HG03097 (cell line): ENCODE measurements at regions not wholly inside any gene's neighbourhood (a gene's known extent, or its start where the extent isn't known, plus 50 kb on each side); places are given as distances from the start of the nearest gene placed in this dataset.
A peak's percentile ranks its signal among the peaks of the same experiment; 100 is the strongest.

Experiments
- ATAC-seq: cut with Tn5 transposase; IDR thresholded peaks from one replicate; pipeline ENCODE4 v1.9.1; 2021; ENCODE audit not compliant: unreplicated experiment, low FRiP score

DNA sequence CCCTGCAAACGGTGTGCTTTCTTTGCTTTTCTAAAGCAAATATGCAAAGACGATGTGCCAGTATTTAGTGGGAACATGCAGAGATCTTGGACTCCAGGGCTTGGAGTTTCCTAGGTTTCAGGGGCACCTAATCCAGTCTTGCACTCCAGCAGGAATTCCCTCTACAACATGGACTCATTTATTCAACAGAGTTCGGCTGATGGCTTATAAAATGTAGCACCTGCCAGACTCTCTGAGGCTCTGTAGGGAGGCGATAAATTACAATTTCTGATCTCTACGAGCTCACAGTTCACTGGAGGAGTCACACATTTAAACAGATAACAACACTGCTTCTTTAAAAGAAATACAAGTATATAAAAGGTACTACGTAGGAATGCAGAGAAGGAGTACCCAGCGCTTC is 143.7 kb downstream of the FGF9 start:
- ATAC-seq: no peak

DNA sequence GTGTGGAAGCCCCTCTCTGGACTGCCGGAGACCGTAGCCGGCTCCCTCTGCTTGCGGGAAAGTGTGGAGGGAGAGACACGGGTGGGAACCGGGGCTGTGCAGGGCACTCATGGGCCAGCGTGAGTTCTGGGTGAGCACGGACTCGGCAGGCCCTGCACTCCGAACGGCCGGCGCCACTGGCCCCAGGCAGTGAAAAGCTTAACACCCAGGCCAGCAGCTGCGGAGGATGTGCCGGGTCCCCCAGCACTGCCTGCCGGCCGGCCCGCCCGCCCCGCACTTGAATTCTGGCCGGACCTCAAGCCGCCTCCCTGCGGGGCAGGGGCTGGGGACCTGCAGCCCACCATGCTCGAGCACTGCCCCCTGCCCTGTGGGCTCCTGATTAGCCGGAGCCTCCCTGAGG is 147.0 kb downstream of the FGF9 start:
- no peak for ATAC-seq

DNA sequence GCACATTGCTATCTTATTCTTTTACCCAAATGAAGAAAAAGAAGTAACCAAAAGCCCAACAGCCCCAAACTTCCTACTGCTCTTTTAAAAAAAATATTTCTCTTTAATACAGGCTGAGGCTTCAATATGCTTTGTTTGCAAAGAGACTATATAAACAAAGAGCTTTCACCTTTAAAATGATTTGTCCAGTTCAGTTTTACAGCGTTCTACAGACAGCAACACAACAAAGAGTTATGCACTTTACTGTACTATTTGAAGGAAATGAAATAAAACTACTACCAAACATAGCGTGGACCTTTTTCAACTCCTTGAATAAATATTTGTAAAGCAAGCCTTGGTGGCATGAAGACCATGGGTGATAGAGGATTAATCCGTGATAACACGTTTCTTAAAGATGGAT is 151.2 kb downstream of the FGF9 start:
- ATAC-seq: no peak

DNA sequence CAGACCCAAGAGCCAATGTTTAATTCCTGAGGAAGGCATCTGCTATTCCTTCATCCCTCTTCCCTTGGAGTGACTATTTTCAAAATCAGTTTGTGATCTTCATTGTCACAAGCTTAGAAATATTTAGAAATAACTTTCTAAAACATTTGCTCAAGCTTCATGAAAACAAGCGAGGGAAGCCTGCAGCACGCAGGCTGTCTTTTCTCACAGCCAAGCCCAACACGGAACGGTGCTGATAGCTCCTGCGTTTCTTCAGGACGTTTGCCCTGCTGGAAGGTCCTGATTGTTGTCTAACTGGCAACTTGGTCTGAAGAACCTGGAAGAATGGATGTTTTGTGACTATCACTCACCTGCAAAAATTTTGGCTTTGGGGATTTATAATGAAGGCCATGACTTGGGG is 152.5 kb downstream of the FGF9 start:
- no peak for ATAC-seq

DNA sequence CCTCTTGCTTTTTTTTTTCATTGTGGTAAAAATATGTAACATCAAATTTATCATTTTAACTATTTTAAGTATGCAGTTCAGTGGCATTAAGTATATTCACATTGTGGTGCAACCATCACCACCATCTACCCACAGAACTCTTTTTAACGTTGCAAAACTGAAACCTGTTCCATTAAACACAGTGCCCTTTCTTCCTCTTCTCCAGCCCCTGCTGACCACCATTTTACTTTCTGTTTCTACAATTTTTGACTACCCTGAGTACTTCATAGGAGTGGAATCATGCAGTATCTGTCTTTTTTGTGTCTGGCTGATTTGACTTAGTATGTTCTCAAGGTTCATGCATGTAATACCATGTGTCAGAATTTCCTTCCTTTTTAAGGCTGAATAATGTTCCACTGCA is 153.1 kb downstream of the FGF9 start:
- ATAC-seq: peak; percentile 81

DNA sequence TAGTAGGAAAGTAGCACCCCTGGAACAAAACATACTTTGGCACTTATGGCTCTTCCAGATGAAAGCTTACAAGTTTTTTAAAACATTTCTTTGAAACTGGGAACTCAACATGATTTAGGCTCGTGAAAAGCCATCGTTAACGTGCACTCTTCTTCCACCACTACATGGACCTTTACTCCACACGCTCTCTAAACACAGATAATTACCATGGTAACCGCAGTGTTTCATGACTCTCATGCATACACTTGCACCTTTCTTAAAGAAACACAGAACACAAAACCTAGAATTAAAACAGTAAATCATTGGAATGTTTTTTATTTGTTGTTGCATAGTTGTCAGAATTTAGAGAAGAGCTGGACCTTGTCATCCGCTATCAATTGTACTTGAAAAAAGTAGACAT is 154.3 kb downstream of the FGF9 start:
- no peak for ATAC-seq

DNA sequence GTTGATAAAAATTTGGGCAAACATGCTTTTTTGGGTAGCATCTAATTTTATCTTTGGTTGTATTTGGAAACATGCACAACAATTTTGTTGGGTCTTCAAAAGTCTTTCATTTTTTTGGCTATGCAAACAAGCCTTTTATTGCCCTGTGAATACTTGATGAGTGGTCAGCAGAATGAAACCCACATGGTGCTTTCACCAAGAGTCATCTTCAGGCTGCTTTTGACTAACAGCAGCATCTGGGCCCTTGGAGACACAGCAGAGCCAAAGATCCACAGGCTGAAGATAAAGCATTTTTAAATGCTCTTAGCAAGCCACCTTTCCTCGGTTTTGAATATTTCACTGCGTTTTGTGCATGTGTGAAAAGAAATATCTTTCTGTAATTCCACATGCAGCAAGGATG is 154.9 kb downstream of the FGF9 start:
- ATAC-seq: no peak

DNA sequence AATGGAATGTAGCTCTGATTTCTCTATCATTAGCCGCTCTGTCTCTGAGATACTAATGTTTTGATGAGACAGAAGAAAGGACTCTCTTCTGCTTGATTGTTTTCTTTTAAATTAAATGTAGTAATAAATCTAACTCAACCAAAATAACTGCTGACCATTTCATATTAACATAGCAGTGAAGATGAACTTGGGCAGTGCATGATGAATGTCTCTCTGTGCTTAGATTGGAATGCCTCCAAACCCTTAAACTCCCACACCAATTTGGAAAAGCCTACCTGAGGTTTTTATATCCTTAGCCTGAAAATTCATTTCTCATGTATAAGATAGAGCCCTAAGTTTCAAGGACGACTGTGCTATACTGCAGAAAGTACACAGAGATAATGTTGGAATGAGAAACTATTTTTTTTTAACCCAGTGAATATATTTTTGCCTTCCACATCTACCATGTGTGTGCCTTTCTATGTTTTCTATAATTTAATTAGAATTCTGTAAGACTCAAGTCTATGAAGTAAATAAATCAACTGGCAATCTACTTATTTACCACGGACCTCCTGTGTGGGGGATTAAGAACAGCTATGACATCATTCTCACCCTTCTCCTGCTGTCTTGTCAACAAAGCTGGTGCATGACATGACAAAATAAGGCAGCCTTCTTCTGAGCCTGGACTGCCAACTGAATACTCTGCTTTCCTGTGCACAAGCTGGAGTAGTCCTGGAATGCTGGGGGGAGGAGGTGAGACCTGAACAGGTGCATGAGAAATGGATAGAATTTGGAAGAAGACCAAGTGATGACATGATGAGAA is 155.5 kb downstream of the FGF9 start:
- no peak for ATAC-seq

DNA sequence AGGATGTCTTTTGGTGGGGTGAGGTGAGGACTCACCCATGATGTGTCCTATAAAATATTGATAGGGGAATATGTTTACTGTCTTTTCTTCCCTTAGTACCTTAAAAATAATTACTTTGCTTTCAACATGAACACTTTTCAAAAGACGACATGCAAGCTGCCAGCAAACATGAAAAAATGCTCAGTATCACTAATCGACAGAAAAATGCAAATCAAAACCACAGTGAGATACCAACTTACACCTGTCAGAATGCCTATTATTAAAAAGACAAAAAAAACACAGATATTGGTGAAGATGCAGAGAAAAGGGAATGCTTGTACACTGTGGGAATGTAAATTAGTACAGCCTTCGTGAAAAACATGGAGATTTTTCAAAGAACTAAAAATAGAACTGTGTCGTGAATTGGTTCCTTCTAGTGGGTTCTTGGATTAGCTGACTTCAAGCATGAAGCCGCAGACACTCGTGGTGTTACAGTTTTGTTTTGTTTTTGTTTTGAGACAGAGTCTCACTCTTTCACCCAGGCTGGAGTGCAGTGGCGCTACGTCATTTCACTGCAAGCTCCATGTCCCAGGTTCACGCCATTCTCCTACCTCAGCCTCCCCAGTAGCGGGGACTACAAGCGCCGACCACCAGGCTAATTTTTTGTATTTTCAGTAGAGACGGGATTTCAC is 160.9 kb downstream of the FGF9 start:
- no peak for ATAC-seq

DNA sequence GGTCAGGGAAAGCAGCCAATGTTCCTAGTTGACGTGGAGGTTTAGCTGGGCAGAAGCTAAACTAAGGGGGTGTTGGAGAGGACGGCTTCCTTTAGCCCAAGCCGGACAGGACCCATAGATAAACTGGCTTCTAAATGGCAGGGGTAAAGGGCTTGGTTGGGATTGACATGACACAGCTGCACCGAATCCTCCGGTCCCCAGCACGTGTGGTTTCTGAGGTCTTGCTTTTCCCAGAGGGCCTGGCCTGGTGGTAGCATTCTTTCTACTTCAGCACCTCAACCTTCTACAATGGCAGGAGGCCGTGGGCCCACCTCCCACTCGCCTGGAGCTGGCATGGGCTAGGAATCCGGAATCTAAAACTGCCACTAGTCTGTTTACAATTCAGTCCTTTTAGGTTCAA is 163.0 kb downstream of the FGF9 start:
- ATAC-seq: no peak

DNA sequence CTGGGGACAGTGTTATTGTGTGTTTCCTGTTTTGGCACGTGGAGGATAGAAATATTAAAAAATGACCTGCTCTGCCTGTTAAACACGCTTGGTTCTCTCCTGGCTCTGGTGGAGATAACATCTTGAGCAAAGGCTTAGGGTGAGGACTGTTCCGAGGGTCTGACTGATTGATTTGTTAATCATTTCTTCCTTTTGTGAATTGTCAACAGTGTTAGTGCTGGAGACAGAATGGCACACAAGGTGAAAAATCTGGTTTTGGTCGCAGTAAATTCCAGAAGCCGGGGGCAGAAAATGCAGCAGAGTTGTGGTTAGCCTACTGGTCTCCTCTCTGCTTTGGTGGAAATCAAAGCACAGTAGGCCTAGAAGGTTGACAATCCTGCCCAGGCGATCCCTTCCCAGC is 163.6 kb downstream of the FGF9 start:
- ATAC-seq: no peak

DNA sequence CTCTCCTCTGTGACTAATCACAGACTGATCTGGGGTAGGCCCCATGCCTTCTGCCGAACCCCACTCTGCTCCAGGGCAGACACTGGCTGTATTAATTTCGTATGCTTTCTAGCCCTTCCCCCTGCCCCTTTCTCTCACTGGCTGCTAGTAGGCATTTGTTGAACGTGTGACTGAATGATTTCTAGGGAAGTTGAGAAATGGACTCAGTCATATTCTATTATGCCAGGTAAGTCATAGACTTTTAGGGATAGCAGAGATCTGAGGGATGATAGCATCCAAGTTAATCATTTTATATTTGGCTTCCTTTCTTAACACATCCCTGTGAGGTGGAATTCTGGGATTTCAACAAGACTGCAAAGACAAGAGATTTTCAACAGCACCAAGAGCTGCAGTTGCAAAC is 166.4 kb downstream of the FGF9 start:
- ATAC-seq: no peak

DNA sequence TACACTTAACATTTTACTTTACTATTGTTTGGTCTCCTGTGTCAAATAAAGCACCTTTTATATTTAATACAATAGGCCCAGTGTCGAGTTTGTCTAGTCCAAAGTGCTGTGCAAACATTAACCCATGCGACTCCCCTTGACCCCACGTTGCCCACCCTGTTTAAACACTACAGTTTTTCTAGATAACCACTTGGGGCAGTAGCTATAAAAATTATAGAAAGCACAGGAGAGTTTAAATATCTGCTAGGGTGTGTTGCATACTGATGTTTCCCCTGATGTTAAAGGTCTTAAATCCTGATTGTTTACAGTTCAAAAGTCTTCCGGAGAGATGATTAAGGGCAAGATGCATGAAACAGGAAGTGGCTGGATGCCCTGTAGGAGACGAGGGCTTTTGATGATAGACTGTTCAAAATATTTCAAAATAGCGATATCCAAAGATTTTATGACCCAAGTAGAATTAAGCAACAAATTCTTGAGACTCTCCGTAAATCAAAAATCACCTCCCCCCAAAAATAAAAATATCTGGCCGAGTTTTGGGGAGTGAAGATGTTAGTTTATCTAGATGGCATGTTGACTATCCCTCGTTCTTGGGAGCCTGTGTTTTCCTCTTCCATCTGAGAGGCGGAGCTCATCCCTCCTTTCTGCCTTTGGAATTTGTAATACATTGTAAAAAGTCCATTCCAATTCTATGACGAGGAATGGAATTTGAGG is 167.1 kb downstream of the FGF9 start:
- no peak for ATAC-seq

DNA sequence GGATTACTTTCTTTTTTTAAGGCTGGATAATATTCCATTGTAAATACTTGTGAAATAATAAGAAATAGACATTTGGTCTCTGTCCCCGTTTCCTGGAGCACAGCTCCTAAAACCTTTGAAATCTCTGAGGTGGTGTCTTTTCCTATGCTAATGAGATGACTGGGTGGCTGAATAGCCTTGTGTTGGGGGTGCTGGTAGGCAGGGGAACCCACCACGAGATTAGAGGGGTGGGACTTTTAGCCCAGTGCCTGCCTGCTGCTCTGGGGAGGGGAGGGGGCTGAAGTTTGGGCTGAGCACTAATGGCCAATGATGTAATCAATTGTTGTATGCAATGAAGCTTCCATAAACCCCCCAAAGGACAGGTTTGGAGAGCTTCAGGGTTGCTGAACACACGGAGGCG is 175.7 kb downstream of the FGF9 start:
- no peak for ATAC-seq

DNA sequence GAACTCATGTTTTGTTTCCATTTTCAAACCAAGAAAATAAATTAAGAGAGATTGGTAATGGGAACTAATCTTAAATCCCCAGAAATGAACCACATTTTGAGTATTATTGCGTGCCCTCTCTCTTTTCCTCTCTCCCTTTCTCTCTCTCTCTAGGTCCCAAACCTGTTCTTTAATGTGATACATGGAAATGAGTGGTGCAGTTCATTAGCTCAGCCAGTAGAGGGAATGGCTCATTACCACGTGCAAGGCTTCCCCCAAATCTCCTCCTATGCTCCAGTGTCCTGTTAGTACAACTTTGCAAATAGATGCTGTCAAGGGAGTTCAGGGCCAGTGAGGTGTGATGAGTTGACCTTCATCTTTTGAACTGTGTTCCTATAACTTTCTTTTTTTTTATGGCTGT is 178.4 kb downstream of the FGF9 start:
- ATAC-seq: peak; percentile 79

DNA sequence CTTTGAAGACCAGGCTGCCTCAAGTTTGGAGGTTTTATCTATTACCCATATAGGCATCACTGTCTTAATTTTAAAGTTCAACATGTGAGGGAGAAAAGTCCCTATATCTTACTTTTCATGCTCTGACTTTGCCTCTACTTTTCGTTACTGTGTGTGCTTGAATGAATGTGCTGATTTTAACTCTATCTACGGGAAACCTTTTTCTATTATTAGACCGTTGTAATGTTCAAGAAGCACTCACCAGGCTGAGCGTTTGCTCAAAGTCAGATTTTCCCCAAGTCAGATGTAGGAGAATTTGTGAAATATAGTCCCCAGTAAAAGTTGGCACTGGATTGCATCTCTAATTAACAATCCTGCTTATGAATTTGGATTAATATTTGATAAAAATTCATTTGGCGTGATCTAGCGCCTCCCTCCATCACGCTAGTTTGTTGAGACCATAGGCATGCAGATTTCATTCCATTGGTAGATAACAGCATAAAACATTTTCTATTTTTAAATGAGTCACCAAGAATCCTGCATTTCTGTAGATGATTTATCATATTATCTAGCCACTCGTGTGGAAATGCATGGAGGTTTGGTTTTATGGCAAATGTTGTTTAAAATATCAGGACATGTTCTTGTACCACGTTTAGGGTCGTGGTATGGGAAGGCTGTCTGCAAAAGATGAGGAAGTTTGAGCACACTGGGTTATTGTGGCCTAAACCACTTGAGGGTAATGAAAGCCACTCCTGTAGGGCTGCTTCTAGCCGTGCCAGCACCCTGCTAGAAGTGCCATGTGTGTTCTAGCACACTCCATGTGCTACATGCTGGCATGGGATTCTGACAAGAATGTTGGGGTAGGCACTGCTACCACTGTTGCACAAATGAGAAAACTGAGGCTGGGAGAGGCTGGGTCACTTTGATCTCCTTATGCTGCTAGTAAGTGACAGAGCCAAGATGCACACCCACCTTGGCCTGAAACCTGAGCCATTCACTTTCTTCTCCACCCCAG is 179.4 kb downstream of the FGF9 start:
- no peak for ATAC-seq

DNA sequence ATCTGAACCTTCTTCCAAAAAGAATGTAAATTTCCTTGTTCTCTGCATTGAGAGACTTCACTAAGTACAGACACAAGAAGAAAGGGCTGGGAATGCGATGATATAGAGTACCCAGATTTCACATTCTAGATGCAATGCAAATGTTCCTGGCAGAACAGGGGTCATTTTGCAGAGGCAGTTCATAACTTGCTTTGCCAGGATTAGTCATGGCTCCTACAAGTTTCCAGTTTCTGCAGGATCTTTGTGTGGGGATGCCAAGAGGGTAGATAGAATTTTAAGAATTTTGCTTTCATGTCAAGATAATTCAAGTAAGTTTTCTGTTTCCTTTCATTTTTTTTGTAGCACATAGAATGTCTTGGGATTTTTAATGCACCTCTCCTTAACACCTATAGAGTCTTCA is 181.2 kb downstream of the FGF9 start:
- ATAC-seq: no peak

DNA sequence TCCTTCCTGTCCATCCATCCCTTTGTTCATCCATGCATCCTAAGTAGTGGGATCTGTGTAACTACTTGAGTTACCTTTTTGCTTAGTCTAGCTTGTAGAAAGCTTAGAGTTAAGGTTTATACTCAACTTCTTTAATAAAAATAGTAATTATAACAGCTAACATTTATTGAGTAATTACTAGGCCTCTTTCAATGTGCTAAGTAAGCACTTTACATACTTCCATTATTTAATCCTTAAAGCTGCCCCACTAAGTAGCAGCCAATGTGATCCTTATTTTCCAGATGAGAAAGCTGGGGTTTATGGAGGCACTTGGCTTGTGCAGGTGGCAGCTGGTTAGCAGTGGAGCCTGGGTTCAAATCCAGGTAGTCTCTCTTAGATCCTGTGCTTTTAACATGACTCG is 182.9 kb downstream of the FGF9 start:
- no peak for ATAC-seq

DNA sequence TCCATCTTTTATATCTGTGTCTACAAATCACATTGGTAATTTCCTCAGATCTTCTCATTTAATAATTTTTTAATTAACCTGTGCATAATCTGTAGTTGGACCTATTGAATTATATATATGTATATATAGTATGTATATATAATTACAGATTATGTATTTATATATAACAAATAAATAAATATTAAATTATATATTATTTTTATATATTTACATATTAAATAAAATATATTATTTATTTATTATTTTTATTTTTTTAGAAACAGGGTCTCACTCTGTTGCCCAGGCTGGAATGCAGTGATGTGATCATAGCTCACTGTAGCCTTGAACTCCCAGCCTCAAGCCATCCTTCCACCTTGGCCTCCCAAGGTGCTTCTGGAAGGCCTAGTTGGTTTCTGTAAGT is 197.9 kb downstream of the FGF9 start:
- ATAC-seq: no peak

DNA sequence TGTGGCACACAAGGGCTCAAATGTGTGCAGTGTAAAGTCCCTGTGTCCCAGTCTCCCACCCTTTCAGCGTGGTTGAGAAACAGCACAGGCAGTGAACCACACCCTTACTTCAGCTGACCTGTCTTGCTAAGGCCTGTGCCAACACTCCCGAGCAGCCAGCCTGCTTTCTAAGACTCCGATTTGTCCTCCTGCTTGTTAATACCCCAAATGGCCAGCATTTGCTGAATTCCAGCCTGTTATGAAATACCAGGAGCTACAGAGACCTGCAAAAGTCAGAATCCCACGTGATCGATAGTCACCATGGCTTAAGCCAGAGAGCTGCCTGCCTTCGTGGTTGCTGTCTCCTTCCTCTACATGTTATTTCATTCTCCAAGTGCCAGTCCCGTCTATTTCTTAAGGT is 200.5 kb downstream of the FGF9 start:
- no peak for ATAC-seq

DNA sequence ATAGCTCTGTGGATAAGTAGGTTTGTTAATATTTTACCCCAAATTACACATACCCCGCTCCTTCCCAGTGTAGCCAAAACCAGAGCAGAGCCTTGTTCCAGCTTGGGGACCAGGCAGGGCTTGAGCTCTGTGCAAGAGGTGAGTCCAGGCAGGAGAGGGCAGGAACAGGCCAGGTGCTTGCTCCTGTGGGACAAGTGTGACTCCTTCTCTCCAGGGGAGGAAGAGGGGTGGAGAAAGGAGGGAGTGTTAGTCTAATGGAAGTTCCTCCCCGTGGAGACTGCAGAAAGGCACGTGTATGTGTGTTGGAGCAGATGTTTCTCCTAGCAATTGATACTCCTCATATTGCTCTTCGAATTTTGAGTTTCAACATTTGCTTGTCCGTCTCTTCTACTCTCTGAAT is 201.0 kb downstream of the FGF9 start:
- ATAC-seq: no peak
